ENCODE measurements at regions not wholly inside any gene's neighbourhood (a gene's known extent, or its start where the extent isn't known, plus 50 kb on each side); places are given as distances from the start of the nearest gene placed in this dataset.

DNA sequence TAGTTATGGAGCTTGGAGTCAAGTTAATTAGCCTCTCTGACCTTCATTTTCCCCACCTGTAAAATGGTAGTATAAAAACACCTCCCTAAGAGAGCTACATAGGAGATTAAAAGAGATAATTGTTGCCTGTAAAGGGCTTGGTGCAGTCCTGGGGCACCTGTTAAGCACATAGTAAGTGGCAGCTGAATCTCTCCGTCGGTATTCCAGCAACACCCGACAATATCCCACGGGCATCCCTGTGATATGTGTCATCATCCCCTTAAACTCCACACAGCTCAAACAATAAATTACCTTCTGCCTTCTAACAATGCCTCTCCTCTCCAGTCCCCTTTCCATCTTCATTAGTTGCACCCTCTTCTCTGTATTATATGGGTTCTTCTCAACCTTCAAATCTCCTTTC, 121.5 kb downstream of the C11orf91 start:
- TF ChIP-seq, protein P1, sequence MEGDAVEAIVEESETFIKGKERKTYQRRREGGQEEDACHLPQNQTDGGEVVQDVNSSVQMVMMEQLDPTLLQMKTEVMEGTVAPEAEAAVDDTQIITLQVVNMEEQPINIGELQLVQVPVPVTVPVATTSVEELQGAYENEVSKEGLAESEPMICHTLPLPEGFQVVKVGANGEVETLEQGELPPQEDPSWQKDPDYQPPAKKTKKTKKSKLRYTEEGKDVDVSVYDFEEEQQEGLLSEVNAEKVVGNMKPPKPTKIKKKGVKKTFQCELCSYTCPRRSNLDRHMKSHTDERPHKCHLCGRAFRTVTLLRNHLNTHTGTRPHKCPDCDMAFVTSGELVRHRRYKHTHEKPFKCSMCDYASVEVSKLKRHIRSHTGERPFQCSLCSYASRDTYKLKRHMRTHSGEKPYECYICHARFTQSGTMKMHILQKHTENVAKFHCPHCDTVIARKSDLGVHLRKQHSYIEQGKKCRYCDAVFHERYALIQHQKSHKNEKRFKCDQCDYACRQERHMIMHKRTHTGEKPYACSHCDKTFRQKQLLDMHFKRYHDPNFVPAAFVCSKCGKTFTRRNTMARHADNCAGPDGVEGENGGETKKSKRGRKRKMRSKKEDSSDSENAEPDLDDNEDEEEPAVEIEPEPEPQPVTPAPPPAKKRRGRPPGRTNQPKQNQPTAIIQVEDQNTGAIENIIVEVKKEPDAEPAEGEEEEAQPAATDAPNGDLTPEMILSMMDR (IDR thresholded peaks at IDR 0.05 in 4 of 5, conservative IDR thresholded peaks at IDR 0.05 in 1 of 5) = no peak
- no peak for TF ChIP-seq POLR2A (IDR thresholded peaks at IDR 0.05)

Measured in gastrocnemius medialis (tissue), 4 donors.